ENCODE measurements at regions not wholly inside any gene's neighbourhood (a gene's known extent, or its start where the extent isn't known, plus 50 kb on each side); places are given as distances from the start of the nearest gene placed in this dataset.

GRCh38 chr5:42349163-42349562 lies 74.1 kb upstream of the GHR start:
- H2AK5ac ChIP-seq (ENCODE audit: insufficient read length, low read length): no peak overlapping the region
- Mint-ChIP-seq H3K9me3 (peaks cover 21 to 32% of the 10 kb centered on the region in 2 experiments), H3K4me3 (no peak overlapping the region), H3K36me3 (ENCODE audit: insufficient read depth in 1 of 3, low read depth in 3 of 3) (peaks cover 4 to 14% (median 14%) of the 10 kb centered on the region in 3 experiments), H3K4me1 (no peaks in the 10 kb centered on the region), H3K27ac (no peak overlapping the region), H3K27me3 (ENCODE audit: low read depth) (no peaks in the 10 kb centered on the region)
- TF ChIP-seq CTCF (conservative IDR thresholded peaks at IDR 0.05): no peak
- H3T11ph ChIP-seq (ENCODE audit: low read length): no peak overlapping the region
- no peak overlapping the region for H3K4me2 ChIP-seq (ENCODE audit: insufficient read depth, insufficient read length, low read length)
- no peak overlapping the region for H3K4ac ChIP-seq (ENCODE audit: low read depth, low read length)
- no CpG with 5 or more reads among the region's 1 CpG for WGBS (ENCODE audit: extremely low coverage, insufficient read length, low lambda C conversion rate)
- H2BK20ac ChIP-seq (ENCODE audit: low read depth, low read length, poor library complexity, severe bottlenecking): no peak overlapping the region
- H3K9ac ChIP-seq (ENCODE audit: extremely low read depth, insufficient read length, low read length): no peak overlapping the region
- H3K14ac ChIP-seq (ENCODE audit: insufficient read depth, low read length): no peak overlapping the region
- H4K8ac ChIP-seq (replicated peaks; ENCODE audit: insufficient read length, low read depth, low read length): no peak overlapping the region
- H3K79me1 ChIP-seq (ENCODE audit: insufficient read depth, low read depth, low read length, poor library complexity, severe bottlenecking): no peaks in the 10 kb centered on the region
- no peak overlapping the region for H3K18ac ChIP-seq (ENCODE audit: insufficient read length, low read depth, low read length)
- no peaks in the 10 kb centered on the region for H3K79me2 ChIP-seq (ENCODE audit: insufficient read depth, low read length)
- no peaks in the 10 kb centered on the region for H3K23me2 ChIP-seq (ENCODE audit: insufficient read length, low read depth, low read length, poor library complexity, severe bottlenecking)
- no peak overlapping the region for H2BK15ac ChIP-seq (ENCODE audit: low read depth, low read length)
- H3K27ac ChIP-seq (ENCODE audit: insufficient read length, low read depth, low read length): no peak overlapping the region
- H2AFZ ChIP-seq (ENCODE audit: low read length): no peak overlapping the region
- no peak overlapping the region for H2BK120ac ChIP-seq (ENCODE audit: low read depth, low read length, poor library complexity, severe bottlenecking)
- H3K23ac ChIP-seq (ENCODE audit: insufficient read length, low read depth, low read length): no peak overlapping the region
- no peak overlapping the region for H2BK5ac ChIP-seq (ENCODE audit: insufficient read length, low read length)
- H4K20me1 ChIP-seq (ENCODE audit: control insufficient read depth, insufficient read depth, insufficient read length): no peaks in the 10 kb centered on the region
- DNase-seq: no peak
- H3K9me3 ChIP-seq (ENCODE audit: control insufficient read depth, low read depth, low read length): peaks cover 4% of the 10 kb centered on the region
- no peak overlapping the region for H4K5ac ChIP-seq (ENCODE audit: insufficient read length, low read depth, low read length)
- H3K27me3 ChIP-seq (ENCODE audit: insufficient read depth, low read length): no peaks in the 10 kb centered on the region
- no peak overlapping the region for H3K56ac ChIP-seq (ENCODE audit: insufficient read length, low read depth, low read length)
- H4K91ac ChIP-seq (ENCODE audit: insufficient read length, low read depth, low read length): no peak overlapping the region
- no peak overlapping the region for H2BK12ac ChIP-seq (ENCODE audit: insufficient read length, low read depth, low read length)
- H3K4me1 ChIP-seq (ENCODE audit: insufficient read depth, low read length): no peaks in the 10 kb centered on the region
